Muscle layer of colon (tissue), 2 donors: ENCODE measurements at regions not wholly inside any gene's neighbourhood (a gene's known extent, or its start where the extent isn't known, plus 50 kb on each side); places are given as distances from the start of the nearest gene placed in this dataset.

Experiments used
- H3K27ac ChIP-seq: one replicate; pipeline ENCODE4 v1.7.0; 2013; ENCODE audit warnings: low read depth, mild to moderate bottlenecking, low read length, moderate library complexity
- H3K27me3 ChIP-seq, 2 donors: one replicate each; pipeline ENCODE4 v1.7.0; 2013; ENCODE audit warnings: low read length in 2 of 2, mild to moderate bottlenecking in 2 of 2; ENCODE audit not compliant: insufficient read depth in 2 of 2, control insufficient read depth in 1 of 2
- H3K36me3 ChIP-seq: one replicate; pipeline ENCODE4 v1.7.0; 2013; ENCODE audit warnings: mild to moderate bottlenecking, low read length; ENCODE audit not compliant: insufficient read depth
- H3K4me1 ChIP-seq: one replicate; pipeline ENCODE4 v1.7.0; 2013; ENCODE audit warnings: mild to moderate bottlenecking, low read length; ENCODE audit not compliant: insufficient read depth
- H3K4me3 ChIP-seq, 2 donors: one replicate each; pipeline ENCODE4 v1.7.0; 2013; ENCODE audit warnings: low read length in 2 of 2, low read depth in 1 of 2, mild to moderate bottlenecking in 1 of 2, moderate library complexity in 1 of 2
- H3K9ac ChIP-seq: one replicate; pipeline ENCODE4 v1.7.0; 2013; ENCODE audit warnings: low read length
- H3K9me3 ChIP-seq: one replicate; pipeline ENCODE4 v1.7.0; 2013; ENCODE audit warnings: mild to moderate bottlenecking, low read length
- donor health status: abdominal sarcoma.
- donor health status: Adenocarcinoma of cecum.

DNA sequence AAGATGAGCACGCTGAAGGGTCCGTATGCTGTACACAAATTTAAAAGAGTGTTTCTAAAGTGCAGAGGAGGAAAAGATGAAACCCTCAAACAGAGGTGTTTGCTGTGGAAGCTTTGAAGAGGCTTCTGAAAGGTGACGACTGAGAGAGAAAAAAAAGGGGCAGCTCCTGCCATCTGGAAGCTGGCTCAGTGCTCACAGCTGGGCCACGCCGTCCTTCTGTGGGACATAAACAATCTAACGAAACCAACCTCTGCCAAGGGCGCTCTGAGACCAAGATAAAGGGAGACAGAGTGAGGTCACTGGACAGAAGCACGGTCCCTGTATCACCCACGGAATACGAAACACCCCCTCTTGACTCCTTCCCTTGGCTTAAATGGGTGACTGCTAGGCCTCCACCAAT lies 96.3 kb upstream of the SLC6A6 start:
- Histone ChIP-seq H3K27ac (no peak overlapping the region), H3K27me3 (no peaks in the 10 kb centered on the region), H3K4me1 (peaks cover 10% of the 10 kb centered on the region), H3K9ac (no peak overlapping the region), H3K36me3 (no peaks in the 10 kb centered on the region), H3K9me3 (no peaks in the 10 kb centered on the region), H3K4me3 (no peak overlapping the region)

DNA sequence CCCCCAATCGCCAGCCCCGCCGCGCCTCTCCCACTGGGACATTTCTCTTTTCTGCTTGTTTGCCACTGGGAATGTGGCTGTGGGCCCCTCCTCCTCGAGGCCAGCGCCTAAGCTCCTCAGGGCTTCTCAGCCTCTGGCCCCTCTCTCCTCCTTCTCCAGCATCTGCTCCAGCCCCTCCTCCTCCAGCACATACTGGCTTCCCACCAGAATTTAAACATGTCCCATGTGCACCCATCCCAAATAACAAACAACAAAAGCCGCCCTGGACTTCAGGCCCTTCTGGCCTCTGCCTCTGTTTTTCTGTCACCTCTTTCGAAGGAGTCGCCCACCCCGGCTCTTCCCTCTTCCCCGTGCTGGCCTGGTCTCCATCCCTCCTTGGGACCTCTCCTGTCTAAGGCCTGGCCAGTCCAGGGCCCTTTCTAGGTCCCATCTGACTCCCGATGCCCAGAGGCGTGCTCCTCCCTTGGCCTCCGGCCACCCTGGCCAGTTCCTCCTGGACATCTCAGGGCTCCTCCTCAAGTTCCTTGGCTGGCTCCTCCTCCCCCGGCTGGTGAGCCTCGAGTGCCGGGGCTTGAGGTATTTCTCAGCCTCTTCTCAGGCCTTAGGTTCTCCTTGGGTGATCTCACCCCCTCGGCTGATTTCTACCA lies 94.6 kb upstream of the SLC6A6 start:
- Histone ChIP-seq H3K4me3 (no peak overlapping the region), H3K27ac (no peak overlapping the region), H3K9ac (no peak overlapping the region)

DNA sequence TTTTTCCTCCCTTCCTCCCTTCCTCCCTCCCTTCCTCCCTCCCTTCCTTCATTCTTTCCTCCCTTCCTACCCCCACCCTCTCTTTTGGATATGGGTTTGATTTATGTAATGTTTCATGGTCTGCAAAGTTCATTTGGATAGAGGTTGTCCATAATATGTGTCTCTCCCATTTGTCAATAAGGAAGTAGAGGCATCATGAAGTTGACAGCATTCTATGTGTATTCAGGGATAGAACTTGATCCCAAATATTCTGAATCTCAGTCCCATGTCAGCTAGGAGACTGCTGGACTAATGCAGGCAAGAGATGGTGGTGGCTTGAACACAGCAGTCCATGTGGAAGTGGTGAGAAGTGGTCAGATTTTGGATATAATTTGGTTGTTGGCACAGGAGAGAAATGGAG lies 90.7 kb upstream of the SLC6A6 start:
- no peaks in the 10 kb centered on the region for H3K4me1 ChIP-seq
- no peak overlapping the region for H3K27ac ChIP-seq
- no peak overlapping the region for H3K9ac ChIP-seq
- H3K27me3 ChIP-seq, result no peaks in the 10 kb centered on the region
- no peak overlapping the region for H3K4me3 ChIP-seq
- no peaks in the 10 kb centered on the region for H3K9me3 ChIP-seq
- H3K36me3 ChIP-seq, result no peaks in the 10 kb centered on the region

More for the DNA sequence above, 94.6 kb upstream of the SLC6A6 start:
- Histone ChIP-seq H3K36me3 (no peaks in the 10 kb centered on the region), H3K4me1 (peaks cover 10% of the 10 kb centered on the region), H3K27me3 (no peaks in the 10 kb centered on the region), H3K9me3 (no peaks in the 10 kb centered on the region)

DNA sequence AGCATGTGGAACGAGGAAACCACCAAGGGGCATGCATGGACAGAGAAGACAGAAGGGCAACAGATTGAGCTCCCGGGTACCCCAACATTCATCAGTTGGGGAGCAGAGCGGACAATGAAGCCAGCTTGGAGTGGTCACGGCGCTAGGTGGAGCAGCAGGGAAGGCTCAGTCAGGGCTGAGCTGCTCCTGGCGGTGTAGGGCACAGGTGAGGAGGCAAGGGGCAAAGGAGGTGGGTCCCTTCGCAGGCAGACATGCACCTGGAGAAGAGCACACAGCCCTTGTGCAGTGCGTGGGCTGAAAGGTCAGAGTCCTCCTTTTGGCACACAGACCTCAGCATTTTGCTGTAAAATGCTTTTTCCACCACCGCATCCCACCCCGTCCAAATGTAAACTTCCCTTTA lies 90.0 kb upstream of the SLC6A6 start:
- no peak overlapping the region for H3K27ac ChIP-seq
- no peaks in the 10 kb centered on the region for H3K4me1 ChIP-seq
- no peak overlapping the region for H3K9ac ChIP-seq
- H3K36me3 ChIP-seq, result no peaks in the 10 kb centered on the region
- no peak overlapping the region for H3K4me3 ChIP-seq
- H3K27me3 ChIP-seq, result no peaks in the 10 kb centered on the region
- no peaks in the 10 kb centered on the region for H3K9me3 ChIP-seq

DNA sequence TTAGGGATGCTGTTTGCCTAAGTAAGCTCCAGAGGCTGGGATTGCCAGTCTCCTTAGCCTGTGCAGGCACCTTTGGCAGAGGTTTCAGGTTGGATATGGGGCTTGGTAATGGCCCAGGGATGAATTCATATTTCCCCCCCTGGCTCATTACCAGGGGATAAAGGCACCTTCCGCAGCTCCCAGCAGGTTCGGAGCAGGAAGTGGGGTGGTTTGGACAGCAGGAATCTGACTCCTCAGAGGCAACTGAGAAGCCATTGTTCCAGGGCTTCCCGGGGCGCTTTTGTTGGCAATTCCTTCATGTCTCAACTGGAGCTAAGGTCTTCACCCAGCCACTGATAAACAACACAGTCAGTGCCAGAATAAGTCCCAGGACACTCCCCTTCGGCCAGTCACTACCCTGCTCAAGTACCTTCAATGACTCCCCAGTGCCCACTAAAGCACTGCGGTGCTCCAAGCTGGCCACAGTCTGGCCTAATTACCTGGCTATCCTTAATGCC lies 85.3 kb upstream of the SLC6A6 start:
- no peaks in the 10 kb centered on the region for H3K27me3 ChIP-seq
- no peaks in the 10 kb centered on the region for H3K36me3 ChIP-seq
- no peaks in the 10 kb centered on the region for H3K9me3 ChIP-seq
- H3K9ac ChIP-seq, result no peak overlapping the region
- H3K4me3 ChIP-seq, result no peak overlapping the region
- H3K4me1 ChIP-seq, result no peaks in the 10 kb centered on the region
- H3K27ac ChIP-seq, result no peak overlapping the region

DNA sequence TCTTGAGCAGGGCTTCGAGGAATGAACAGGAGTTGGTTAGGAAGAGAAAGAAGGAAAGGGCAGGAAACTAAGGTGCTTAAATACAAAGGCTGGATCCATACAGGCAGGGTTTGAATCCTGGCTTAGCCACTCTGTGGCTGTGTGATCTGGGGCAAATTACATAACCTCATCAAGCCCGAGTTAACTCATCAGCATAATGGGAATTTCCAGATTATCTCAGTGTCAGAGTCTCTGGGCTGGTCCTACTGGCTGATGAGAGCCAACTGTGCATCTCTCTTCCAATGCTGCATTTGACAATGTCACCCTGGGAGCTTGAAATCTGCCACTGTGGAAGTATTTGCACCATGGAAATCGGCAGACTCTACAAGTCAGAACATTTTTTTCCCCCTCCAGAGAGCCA lies 83.8 kb upstream of the SLC6A6 start:
- Histone ChIP-seq H3K9me3 (no peaks in the 10 kb centered on the region), H3K4me1 (no peaks in the 10 kb centered on the region), H3K9ac (no peak overlapping the region), H3K27ac (no peak overlapping the region), H3K36me3 (no peaks in the 10 kb centered on the region), H3K27me3 (no peaks in the 10 kb centered on the region), H3K4me3 (no peak overlapping the region)

DNA sequence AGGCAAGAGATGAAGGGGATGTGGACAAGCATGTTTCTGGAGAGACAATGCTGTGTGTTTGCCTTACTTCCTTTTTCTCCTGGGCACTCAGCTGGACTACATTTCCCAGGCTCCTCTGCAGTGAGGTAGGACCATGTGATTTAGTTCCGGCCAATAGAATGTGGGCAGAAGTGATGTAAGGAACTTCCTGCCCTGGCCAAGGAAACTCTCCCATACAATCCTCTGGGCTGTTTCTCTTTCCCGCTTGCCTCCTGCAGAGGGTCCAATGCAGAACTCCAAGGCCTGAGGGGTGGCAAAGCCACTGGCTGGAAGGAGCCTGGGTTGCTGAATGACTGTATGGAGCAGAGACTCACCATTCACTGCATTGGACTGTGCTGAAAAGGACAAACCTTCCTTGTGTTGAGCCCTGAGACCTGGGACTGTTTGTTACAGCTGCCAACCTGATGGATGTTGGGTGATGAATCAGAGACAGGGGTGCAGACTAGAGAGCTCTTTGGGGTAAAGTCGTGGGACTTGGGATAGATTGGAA lies 82.7 kb upstream of the SLC6A6 start:
- Histone ChIP-seq H3K9ac (no peak overlapping the region), H3K27me3 (no peaks in the 10 kb centered on the region), H3K27ac (no peak overlapping the region), H3K9me3 (no peaks in the 10 kb centered on the region), H3K4me1 (no peaks in the 10 kb centered on the region), H3K4me3 (no peak overlapping the region), H3K36me3 (no peaks in the 10 kb centered on the region)

DNA sequence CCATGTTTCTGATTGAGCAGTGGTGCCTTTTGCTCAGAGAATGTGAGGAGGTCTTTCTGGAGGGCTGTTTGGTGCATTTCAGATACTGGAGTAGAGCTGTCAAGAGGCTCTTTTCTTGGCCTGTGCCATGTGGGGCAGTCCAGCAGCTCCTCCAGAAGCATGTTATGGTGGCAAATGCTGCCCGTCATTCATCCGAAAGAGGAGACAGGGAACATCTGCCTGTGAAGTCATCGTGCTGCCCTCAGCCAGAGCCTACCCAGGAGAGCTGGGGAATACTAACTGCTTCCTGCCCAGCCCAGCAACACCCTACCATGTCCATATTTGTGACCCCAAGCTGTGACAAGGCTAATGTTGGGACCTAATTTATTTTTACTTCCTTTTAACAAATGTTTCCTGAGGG lies 82.2 kb upstream of the SLC6A6 start:
- no peak overlapping the region for H3K27ac ChIP-seq
- no peaks in the 10 kb centered on the region for H3K27me3 ChIP-seq
- H3K36me3 ChIP-seq, result no peaks in the 10 kb centered on the region
- H3K9me3 ChIP-seq, result no peaks in the 10 kb centered on the region
- H3K9ac ChIP-seq, result no peak overlapping the region
- no peak overlapping the region for H3K4me3 ChIP-seq
- H3K4me1 ChIP-seq, result no peaks in the 10 kb centered on the region

DNA sequence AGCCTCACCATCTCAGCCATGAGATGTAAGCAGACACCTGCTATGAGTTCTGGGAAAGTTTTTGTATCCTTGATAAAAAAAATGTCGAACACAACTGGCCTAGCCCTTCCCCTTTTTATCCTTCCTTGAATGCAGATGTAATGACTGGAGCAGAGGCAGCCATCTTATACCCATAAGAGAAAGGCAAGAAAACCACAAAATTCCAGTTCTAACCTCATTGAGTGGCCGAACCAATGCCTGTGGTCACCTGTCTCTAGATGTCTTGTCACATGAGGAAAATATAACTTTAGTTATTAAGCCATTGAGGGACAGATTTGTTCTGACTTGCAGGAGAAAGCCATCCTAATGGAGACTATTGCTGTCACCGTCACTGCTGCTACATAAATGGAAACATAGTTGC lies 80.4 kb upstream of the SLC6A6 start:
- Histone ChIP-seq H3K27ac (no peak overlapping the region), H3K4me1 (no peaks in the 10 kb centered on the region), H3K27me3 (no peaks in the 10 kb centered on the region), H3K4me3 (no peak overlapping the region), H3K36me3 (no peaks in the 10 kb centered on the region), H3K9me3 (no peaks in the 10 kb centered on the region), H3K9ac (no peak overlapping the region)

DNA sequence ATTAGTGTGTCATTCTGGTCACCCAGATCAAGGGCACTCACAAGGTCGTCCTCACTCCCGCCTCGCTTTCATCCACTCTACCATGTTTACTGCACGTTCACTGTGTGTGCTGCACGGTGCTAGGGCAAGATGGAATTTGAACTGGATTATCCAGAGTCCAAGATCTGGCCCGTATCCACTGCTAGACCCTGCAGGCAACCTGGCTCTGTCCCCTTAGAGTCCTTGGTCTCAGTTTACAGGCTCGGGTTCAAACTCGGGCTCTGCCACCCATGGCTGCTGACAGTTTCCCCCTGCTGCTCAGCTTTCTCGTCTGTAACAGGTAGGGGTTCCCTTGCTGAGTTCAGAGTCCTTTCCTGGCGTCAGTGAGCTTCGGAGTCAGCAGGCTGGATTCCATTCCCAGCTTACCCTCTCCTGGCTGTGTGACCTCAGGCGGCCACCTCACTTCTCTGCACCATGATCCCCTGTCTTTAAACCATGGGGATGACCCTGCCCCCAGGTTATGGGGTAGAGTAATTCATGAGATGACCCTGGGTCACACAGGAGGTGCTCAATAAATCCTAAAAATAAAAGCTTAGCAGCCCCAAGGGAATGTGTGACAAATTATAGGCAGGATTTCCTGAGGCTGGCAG lies 79.6 kb upstream of the SLC6A6 start:
- no peaks in the 10 kb centered on the region for H3K4me1 ChIP-seq
- no peak overlapping the region for H3K4me3 ChIP-seq
- H3K36me3 ChIP-seq, result no peaks in the 10 kb centered on the region
- no peak overlapping the region for H3K9ac ChIP-seq
- H3K9me3 ChIP-seq, result no peaks in the 10 kb centered on the region
- H3K27me3 ChIP-seq, result no peaks in the 10 kb centered on the region
- no peak overlapping the region for H3K27ac ChIP-seq

DNA sequence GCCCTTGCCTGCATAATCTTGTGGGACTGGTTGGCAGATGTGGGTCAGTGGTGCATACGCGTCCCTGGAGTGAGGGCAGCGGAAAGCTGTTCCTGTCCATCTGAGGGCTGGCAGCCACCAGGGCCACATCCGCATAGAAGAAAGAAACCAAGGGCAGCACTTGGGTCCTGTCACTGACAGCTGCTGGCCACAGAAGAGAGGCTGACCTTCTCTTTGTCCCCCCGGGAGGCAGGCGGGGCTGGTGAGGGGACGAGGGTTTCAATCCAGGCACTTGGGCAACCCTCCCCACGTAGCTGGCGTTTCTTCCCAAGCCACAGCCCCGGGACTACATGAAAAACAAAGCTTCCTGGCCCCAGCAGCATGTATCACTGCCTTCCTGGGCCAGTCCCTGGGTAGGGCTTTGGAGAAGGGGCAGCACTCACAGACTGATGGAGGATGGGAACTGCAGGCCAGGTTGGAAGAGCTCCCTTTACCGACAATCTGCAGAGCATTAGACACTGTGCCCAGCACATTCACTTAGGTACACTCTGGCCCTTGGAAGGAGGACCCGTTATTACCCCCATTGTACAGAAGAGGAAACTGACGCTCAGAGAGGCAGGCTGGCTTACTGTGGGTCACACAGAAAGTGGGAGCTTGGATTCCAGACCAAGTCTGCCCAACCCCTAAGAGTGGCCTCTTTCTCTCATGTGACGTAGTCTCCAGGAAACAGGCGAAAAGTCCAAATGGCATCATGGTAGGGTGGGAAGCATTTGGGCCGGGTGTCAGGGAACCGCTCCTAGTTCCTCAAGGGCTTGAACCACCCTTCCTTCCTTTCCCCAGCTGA lies 78.8 kb upstream of the SLC6A6 start:
- Histone ChIP-seq H3K36me3 (no peaks in the 10 kb centered on the region), H3K27me3 (no peaks in the 10 kb centered on the region), H3K9me3 (no peaks in the 10 kb centered on the region), H3K9ac (no peak overlapping the region), H3K4me3 (no peak overlapping the region), H3K4me1 (no peaks in the 10 kb centered on the region), H3K27ac (no peak overlapping the region)
